ENCODE measurements at regions not wholly inside any gene's neighbourhood (a gene's known extent, or its start where the extent isn't known, plus 50 kb on each side); places are given as distances from the start of the nearest gene placed in this dataset.
"Not testable (repeated sequence)": the region's sequence is repeated elsewhere in the genome, so short reads cannot be mapped to it uniquely, and the experiment has no call there.

DNA sequence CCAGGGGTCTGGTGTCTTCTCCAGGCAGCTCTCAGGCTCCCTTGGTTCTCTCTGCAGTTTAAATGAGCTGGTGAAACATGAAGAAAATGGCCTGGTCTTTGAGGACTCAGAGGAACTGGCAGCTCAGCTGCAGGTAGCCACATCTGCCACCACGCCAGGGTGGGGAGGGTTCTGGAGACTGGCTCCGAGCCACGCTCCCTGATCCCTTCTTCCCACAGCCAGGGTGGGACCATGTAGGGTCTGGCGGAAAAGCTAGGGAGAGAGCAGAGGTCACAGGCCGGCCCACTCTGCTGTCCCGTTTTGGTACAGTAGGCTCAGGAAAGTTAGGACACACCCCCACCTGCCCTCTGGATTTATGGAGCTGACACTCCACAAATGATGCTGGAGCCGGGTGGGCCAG, 103.5 kb upstream of the CCZ1B start:
- not testable (repeated sequence) for TF ChIP-seq POLR2A (IDR thresholded peaks at IDR 0.05)
- TF ChIP-seq, protein P1, sequence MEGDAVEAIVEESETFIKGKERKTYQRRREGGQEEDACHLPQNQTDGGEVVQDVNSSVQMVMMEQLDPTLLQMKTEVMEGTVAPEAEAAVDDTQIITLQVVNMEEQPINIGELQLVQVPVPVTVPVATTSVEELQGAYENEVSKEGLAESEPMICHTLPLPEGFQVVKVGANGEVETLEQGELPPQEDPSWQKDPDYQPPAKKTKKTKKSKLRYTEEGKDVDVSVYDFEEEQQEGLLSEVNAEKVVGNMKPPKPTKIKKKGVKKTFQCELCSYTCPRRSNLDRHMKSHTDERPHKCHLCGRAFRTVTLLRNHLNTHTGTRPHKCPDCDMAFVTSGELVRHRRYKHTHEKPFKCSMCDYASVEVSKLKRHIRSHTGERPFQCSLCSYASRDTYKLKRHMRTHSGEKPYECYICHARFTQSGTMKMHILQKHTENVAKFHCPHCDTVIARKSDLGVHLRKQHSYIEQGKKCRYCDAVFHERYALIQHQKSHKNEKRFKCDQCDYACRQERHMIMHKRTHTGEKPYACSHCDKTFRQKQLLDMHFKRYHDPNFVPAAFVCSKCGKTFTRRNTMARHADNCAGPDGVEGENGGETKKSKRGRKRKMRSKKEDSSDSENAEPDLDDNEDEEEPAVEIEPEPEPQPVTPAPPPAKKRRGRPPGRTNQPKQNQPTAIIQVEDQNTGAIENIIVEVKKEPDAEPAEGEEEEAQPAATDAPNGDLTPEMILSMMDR (IDR thresholded peaks at IDR 0.05), result not testable (repeated sequence)

Measured in gastroesophageal sphincter (tissue), 3 donors.